Tibial nerve (tissue), 3 donors: ENCODE measurements at regions not wholly inside any gene's neighbourhood (a gene's known extent, or its start where the extent isn't known, plus 50 kb on each side); places are given as distances from the start of the nearest gene placed in this dataset.
"Not testable (repeated sequence)": the region's sequence is repeated elsewhere in the genome, so short reads cannot be mapped to it uniquely, and the experiment has no call there.

Experiments used
- CTCF ChIP-seq, 5 experiments: fragments of 200-600 bp in 3 of 5; fragments of 450-650 bp in 2 of 5; sonication (generic) in 3 of 5; IDR thresholded peaks; one replicate each; pipeline ENCODE4 v1.5.1; 2016 to 2019; ENCODE audit warnings: antibody characterized with exemption in 5 of 5, mild to moderate bottlenecking in 3 of 5, moderate library complexity in 2 of 5
- POLR2A ChIP-seq, 2 donors: fragments of 450-650 bp; IDR thresholded peaks; one replicate each; pipeline ENCODE4 v1.6.1; 2017; ENCODE audit warnings: antibody characterized with exemption in 2 of 2, mild to moderate bottlenecking in 2 of 2, moderate library complexity in 2 of 2

GRCh38 chr22:11822326-11822725, 3705.7 kb upstream of the OR11H1 start:
- not testable (repeated sequence) for TF ChIP-seq CTCF, POLR2A (IDR thresholded peaks at IDR 0.05)
